K562 (cell line): ENCODE measurements at regions not wholly inside any gene's neighbourhood (a gene's known extent, or its start where the extent isn't known, plus 50 kb on each side); places are given as distances from the start of the nearest gene placed in this dataset.
"Not testable (repeated sequence)": the region's sequence is repeated elsewhere in the genome, so short reads cannot be mapped to it uniquely, and the experiment has no call there.

Source experiments
- ATAC-seq: fragments of 200-7000 bp; cut with Tn5 transposase; 3 replicates; pipeline ENCODE4 v1.9.1; 2020; ENCODE audit warnings: moderate library complexity
- BruUV-seq: library from RNA; stranded (reverse); fragments of 400-500 nt; replicated peaks from 2 replicates; lab custom pipeline; 2021; lab: Mats Ljungman, UMichigan
- CTCF ChIA-PET: fragments of 300-600 bp; formaldehyde crosslinking; extraction: SDS; loops from one replicate; lab custom pipeline; 2021; ENCODE audit warnings: low intra/inter-chr PET ratio; lab: Yijun Ruan, JAX
- POLR2A ChIA-PET: fragments of 300-600, 350-650 bp; sonication (Branson Sonifier 250); formaldehyde crosslinking; extraction: SDS; loops from one replicate; lab custom pipeline; 2021; ENCODE audit warnings: antibody characterized with exemption, inconsistent platforms; lab: Yijun Ruan, JAX
- DNase-seq, 4 experiments: peaks; one replicate each; pipeline versions ENCODE4 v3.0.0 to v3.0.0-alpha.2; 2011 to 2018; ENCODE audit warnings: low spot score in 3 of 4, mixed read lengths in 3 of 4; ENCODE audit errors: extremely low read depth in 1 of 4
- FAIRE-seq: peaks from 2 replicates; lab custom pipeline; 2011; peaks lifted over from hg19 to GRCh38; lab: Jason Lieb, UNC
- H2AFZ ChIP-seq: 2 replicates; pipeline ENCODE4 v1.6.0; 2011; ENCODE audit warnings: low read depth, low read length, control low read depth, inconsistent platforms
- H3K27ac ChIP-seq: fragments of 200-600 bp; 3 replicates; pipeline ENCODE4 v1.8.0; 2011; ENCODE audit warnings: low read depth, mild to moderate bottlenecking, control low read depth, inconsistent platforms, low read length, moderate library complexity, mixed read lengths; ENCODE audit errors: extremely low read depth
- H3K27me3 ChIP-seq, 2 experiments: fragments of 300-600 bp in 1 of 2; 2 replicates in 1 of 2; 3 replicates in 1 of 2; pipeline versions ENCODE4 v1.6.0 to v1.8.0; 2011; ENCODE audit warnings: inconsistent platforms in 2 of 2, low read length in 2 of 2, mild to moderate bottlenecking in 1 of 2, mixed read lengths in 1 of 2, moderate library complexity in 1 of 2; ENCODE audit not compliant: control insufficient read depth in 2 of 2, insufficient read depth in 2 of 2
- H3K36me3 ChIP-seq: fragments of 300-600 bp; 3 replicates; pipeline ENCODE4 v1.8.0; 2011; ENCODE audit warnings: mild to moderate bottlenecking, low read length, inconsistent platforms; ENCODE audit not compliant: control insufficient read depth, insufficient read depth
- H3K4me1 ChIP-seq, 2 experiments: fragments of 200-600 bp in 1 of 2; replicated peaks in 1 of 2; 2 replicates in 1 of 2; 3 replicates in 1 of 2; pipeline versions ENCODE4 v1.5.1 to v1.8.0; 2011; ENCODE audit warnings: inconsistent platforms in 2 of 2, low read length in 2 of 2, mild to moderate bottlenecking in 1 of 2, mixed read lengths in 1 of 2, moderate library complexity in 1 of 2; ENCODE audit not compliant: control insufficient read depth in 2 of 2, insufficient read depth in 2 of 2
- H3K4me2 ChIP-seq: 2 replicates; pipeline ENCODE4 v1.6.1; 2011; ENCODE audit warnings: low read length, control low read depth, inconsistent platforms, mixed read lengths; ENCODE audit not compliant: insufficient read depth
- H3K4me3 ChIP-seq: fragments of 200-600 bp; sonication (generic), shearing (Covaris generic); 2 replicates; pipeline ENCODE4 v1.5.1; 2016; ENCODE audit warnings: control low read depth, inconsistent platforms
- H3K79me2 ChIP-seq: fragments of 200-600 bp; 3 replicates; pipeline ENCODE4 v1.8.0; 2011; ENCODE audit warnings: low read length, inconsistent platforms; ENCODE audit not compliant: control insufficient read depth, insufficient read depth
- H3K9ac ChIP-seq, 2 experiments: 2 replicates each; pipeline versions ENCODE4 v1.6.0 to v1.6.1; 2011; ENCODE audit warnings: low read depth in 2 of 2, low read length in 2 of 2, control low read depth in 1 of 2, inconsistent platforms in 1 of 2, mild to moderate bottlenecking in 1 of 2, mixed read lengths in 1 of 2; ENCODE audit not compliant: insufficient read depth in 1 of 2
- H3K9me1 ChIP-seq: one replicate; pipeline ENCODE4 v1.6.0; 2011; ENCODE audit warnings: inconsistent platforms, mild to moderate bottlenecking, low read length, moderate library complexity; ENCODE audit not compliant: control insufficient read depth, insufficient read depth
- H3K9me3 ChIP-seq: replicated peaks from 2 replicates; pipeline ENCODE4 v1.5.1; 2011; ENCODE audit warnings: low read depth, low read length, inconsistent platforms; ENCODE audit not compliant: control insufficient read depth, insufficient read depth
- H4K20me1 ChIP-seq: replicated peaks from 2 replicates; pipeline ENCODE4 v1.6.1; 2011; ENCODE audit warnings: low read length, inconsistent platforms, mixed read lengths; ENCODE audit not compliant: control insufficient read depth, insufficient read depth
- ZBTB11 ChIP-seq, 3 experiments: fragments of 200-800 bp in 1 of 3; fragments of 250-450 bp in 1 of 3; fragments of 450-650 bp in 1 of 3; sonication (Bioruptor Pico) in 1 of 3; sonication (Bioruptor generic) in 1 of 3; formaldehyde crosslinking in 1 of 3; IDR thresholded peaks; 2 replicates each; pipeline versions ENCODE4 v1.6.1 to v1.8.0; 2016 to 2022; ENCODE audit warnings: mild to moderate bottlenecking in 2 of 3, missing genetic modification characterization in 2 of 3, missing compliant biosample characterization in 1 of 3, moderate library complexity in 1 of 3
- WGBS: fragments of 100-300 bp; shearing (Covaris generic); methylation state at CpG from one replicate; pipeline ENCODE4 v1.1.6; 2016; ENCODE audit warnings: low coverage, mixed read lengths; ENCODE audit not compliant: insufficient coverage; ENCODE audit errors: missing lambda C conversion rate; 5-methylcytosine and 5-hydroxymethylcytosine counted together
- in situ Hi-C: fragments of 300-500 bp; cut with MboI; formaldehyde crosslinking; loops from 4 replicates; pipeline ENCODE4 v1.15.0; 2018; ENCODE audit warnings: inconsistent platforms, mixed read lengths
- intact Hi-C: fragments of 100-400 bp; cut with micrococcal nuclease; formaldehyde crosslinking; loops from 2 replicates; pipeline ENCODE4 v1.14.2; 2022

DNA sequence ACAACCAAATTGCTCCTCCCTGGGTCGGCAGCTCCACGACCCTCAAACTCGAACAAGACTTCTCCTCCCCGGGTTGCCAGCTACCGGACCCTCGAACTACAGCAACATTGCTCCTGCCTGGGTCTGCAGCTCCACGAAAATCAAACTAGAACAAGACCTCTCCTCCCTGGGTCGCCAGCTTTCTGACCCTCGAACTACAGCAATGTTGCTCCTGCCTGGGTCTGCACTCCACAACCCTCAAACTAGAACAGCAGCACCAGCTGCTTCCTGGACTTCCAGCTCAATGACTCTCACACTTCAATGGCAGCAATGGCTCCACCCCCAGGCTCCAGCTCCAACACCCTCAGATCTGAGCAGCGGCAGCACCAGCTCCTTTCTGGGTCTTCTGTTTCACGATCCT, 311.6 kb downstream of the PREX1 start:
- not testable (repeated sequence) for DNase-seq, H3K9me3 ChIP-seq, FAIRE-seq, H3K79me2 ChIP-seq, H3K36me3 ChIP-seq, H3K27ac ChIP-seq, H4K20me1 ChIP-seq, BruUV-seq, H2AFZ ChIP-seq, H3K4me2 ChIP-seq, H3K9me1 ChIP-seq, H3K4me1 ChIP-seq
- in situ Hi-C loops: loop anchor here (5.0 kb wide), 1 partner anchor 624 kb away; no protein-coding TSS in a partner anchor
- POLR2A ChIA-PET: interaction anchor here (0.7 to 1.3 kb wide), 4 partner anchors 10 to 621 kb away, joined by 3 to 39 read pairs (median 4); no protein-coding TSS in a partner anchor
- WGBS: under 1% methylated on average over 11 of the region's 11 CpGs
- peak in 1 of 3 experiments; percentile 61; a peak in 1 of 6 replicates for TF ChIP-seq ZBTB11 (CRISPR knock-in tag; IDR thresholded peaks at IDR 0.05)
- TF ChIP-seq, all 486 proteins: peak for 1; not testable (repeated sequence) for 485
- H3K4me3 ChIP-seq, CTCF ChIA-PET, H3K9ac ChIP-seq, ATAC-seq, H3K27me3 ChIP-seq: not testable (repeated sequence)
- intact Hi-C loops: loop anchor here (5.0 kb wide), 1 partner anchor 619 kb away; no protein-coding TSS in a partner anchor

DNA sequence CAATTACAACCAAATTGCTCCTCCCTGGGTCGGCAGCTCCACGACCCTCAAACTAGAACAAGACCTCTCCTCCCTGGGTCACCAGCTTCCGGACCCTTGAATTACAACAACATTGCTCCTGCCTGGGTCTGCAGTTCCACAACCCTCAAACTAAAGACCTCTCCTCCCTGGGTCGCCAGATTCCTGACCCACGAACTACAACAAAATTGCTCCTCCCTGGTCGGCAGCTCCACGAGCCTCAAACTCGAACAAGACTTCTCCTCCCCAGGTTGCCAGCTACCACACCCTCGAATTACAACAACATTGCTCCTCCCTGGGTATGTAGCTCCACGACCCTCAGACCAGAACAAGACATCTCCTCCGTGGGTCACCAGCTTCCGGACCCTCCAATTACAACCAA, 313.2 kb downstream of the PREX1 start:
- 0% methylated on average over 4 of the region's 12 CpGs for WGBS

DNA sequence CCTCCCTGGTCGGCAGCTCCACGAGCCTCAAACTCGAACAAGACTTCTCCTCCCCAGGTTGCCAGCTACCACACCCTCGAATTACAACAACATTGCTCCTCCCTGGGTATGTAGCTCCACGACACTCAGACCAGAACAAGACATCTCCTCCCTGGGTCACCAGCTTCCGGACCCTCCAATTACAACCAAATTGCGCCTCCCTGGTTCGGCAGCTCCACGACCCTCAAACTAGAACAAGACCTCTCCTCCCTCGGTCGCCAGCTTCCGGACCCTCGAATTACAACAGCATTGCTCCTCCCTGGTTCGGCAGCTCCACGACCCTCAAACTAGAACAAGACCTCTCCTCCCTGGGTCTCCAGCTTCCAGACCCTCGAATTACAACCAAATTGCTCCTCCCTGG, 315.3 kb downstream of the PREX1 start:
- H3K4me2 ChIP-seq, FAIRE-seq, H3K27ac ChIP-seq, H3K36me3 ChIP-seq, H3K9me3 ChIP-seq, H3K79me2 ChIP-seq, H3K9ac ChIP-seq, H3K9me1 ChIP-seq, H2AFZ ChIP-seq, ATAC-seq, POLR2A ChIA-PET, DNase-seq, H4K20me1 ChIP-seq, in situ Hi-C loops, intact Hi-C loops, CTCF ChIA-PET, H3K4me3 ChIP-seq, H3K4me1 ChIP-seq, BruUV-seq, H3K27me3 ChIP-seq: not testable (repeated sequence)
- 2% methylated on average over 9 of the region's 16 CpGs for WGBS

More for the DNA sequence above, 313.2 kb downstream of the PREX1 start:
- H3K9me3 ChIP-seq, H3K4me2 ChIP-seq, H3K4me3 ChIP-seq, H3K27me3 ChIP-seq, H3K4me1 ChIP-seq, ATAC-seq, in situ Hi-C loops, intact Hi-C loops, H3K27ac ChIP-seq, H3K9ac ChIP-seq, H2AFZ ChIP-seq, POLR2A ChIA-PET, H4K20me1 ChIP-seq, DNase-seq, H3K36me3 ChIP-seq, CTCF ChIA-PET, FAIRE-seq, H3K79me2 ChIP-seq, BruUV-seq, H3K9me1 ChIP-seq: not testable (repeated sequence)
